Tibial nerve (tissue), 4 donors: ENCODE measurements at regions not wholly inside any gene's neighbourhood (a gene's known extent, or its start where the extent isn't known, plus 50 kb on each side); places are given as distances from the start of the nearest gene placed in this dataset.

Source experiments
- DNase-seq, 2 donors: peaks; one replicate each; pipeline ENCODE4 v3.0.0-alpha.2; 2019; ENCODE audit warnings: low spot score in 2 of 2
- H3K27ac ChIP-seq, 4 donors: fragments of 200-600 bp; sonication (generic) in 3 of 4; one replicate each; pipeline ENCODE4 v1.5.1; 2017 to 2019; ENCODE audit warnings: mild to moderate bottlenecking in 1 of 4
- H3K27me3 ChIP-seq, 2 donors: fragments of 200-600 bp; sonication (generic) in 1 of 2; one replicate each; pipeline versions ENCODE4 v1.5.1 to v1.6.0; 2017 to 2019
- H3K36me3 ChIP-seq, 3 donors: fragments of 200-600 bp; sonication (generic); one replicate each; pipeline ENCODE4 v1.5.1; 2018 to 2019
- H3K4me1 ChIP-seq, 4 donors: fragments of 200-600 bp; sonication (generic) in 3 of 4; one replicate each; pipeline ENCODE4 v1.5.1; 2017 to 2019
- H3K4me3 ChIP-seq, 4 donors: fragments of 200-600 bp; sonication (generic) in 3 of 4; one replicate each; pipeline ENCODE4 v1.5.1; 2017 to 2019; ENCODE audit warnings: mild to moderate bottlenecking in 1 of 4, moderate library complexity in 1 of 4
- H3K9me3 ChIP-seq, 4 donors: fragments of 200-600 bp; sonication (generic) in 3 of 4; one replicate each; pipeline ENCODE4 v1.5.1; 2017 to 2019
- EP300 ChIP-seq, 2 donors: sonication (generic); formaldehyde crosslinking; IDR thresholded peaks; one replicate each; pipeline ENCODE4 v1.6.1; 2017; ENCODE audit warnings: antibody characterized with exemption in 2 of 2, mild to moderate bottlenecking in 1 of 2
- POLR2A ChIP-seq, 2 donors: fragments of 450-650 bp; IDR thresholded peaks; one replicate each; pipeline ENCODE4 v1.6.1; 2017; ENCODE audit warnings: antibody characterized with exemption in 2 of 2, mild to moderate bottlenecking in 2 of 2, moderate library complexity in 2 of 2
- WGBS, 2 donors: methylation state at CpG; one replicate each; pipeline ENCODE4 v1.1.5; 2018; 5-methylcytosine and 5-hydroxymethylcytosine counted together
- TF ChIP-seq, protein P1 (sequence below), 5 experiments: fragments of 200-600 bp in 3 of 5; fragments of 450-650 bp in 2 of 5; sonication (generic) in 3 of 5; IDR thresholded peaks; one replicate each; pipeline ENCODE4 v1.5.1; 2016 to 2019; ENCODE audit warnings: antibody characterized with exemption in 5 of 5, mild to moderate bottlenecking in 3 of 5, moderate library complexity in 2 of 5

DNA sequence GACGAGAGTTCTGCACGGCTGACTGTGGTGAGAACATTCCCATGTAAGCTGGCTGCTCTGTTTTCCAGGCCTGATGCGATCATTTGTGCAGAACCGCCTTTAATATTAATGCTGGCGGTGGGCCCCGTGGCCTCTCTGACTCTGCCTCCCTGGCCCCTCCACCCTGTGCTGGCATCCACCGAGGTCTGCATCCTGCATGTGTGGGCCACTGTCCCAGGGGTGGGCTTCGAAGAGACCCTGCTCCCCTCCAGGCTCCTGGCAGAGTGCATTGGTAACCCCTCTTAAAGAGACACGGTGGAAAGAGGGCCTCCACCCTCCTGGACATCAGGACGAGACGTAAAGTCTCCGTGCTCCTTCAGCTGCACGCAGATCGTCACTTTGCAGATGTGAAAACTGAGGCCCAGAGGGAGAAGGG lies 67.3 kb upstream of the FAM20C start:
- H3K36me3 ChIP-seq: no peaks in the 10 kb centered on the region
- H3K9me3 ChIP-seq: no peaks in the 10 kb centered on the region
- TF ChIP-seq, protein P1, sequence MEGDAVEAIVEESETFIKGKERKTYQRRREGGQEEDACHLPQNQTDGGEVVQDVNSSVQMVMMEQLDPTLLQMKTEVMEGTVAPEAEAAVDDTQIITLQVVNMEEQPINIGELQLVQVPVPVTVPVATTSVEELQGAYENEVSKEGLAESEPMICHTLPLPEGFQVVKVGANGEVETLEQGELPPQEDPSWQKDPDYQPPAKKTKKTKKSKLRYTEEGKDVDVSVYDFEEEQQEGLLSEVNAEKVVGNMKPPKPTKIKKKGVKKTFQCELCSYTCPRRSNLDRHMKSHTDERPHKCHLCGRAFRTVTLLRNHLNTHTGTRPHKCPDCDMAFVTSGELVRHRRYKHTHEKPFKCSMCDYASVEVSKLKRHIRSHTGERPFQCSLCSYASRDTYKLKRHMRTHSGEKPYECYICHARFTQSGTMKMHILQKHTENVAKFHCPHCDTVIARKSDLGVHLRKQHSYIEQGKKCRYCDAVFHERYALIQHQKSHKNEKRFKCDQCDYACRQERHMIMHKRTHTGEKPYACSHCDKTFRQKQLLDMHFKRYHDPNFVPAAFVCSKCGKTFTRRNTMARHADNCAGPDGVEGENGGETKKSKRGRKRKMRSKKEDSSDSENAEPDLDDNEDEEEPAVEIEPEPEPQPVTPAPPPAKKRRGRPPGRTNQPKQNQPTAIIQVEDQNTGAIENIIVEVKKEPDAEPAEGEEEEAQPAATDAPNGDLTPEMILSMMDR (IDR thresholded peaks at IDR 0.05): no peak
- TF ChIP-seq POLR2A (IDR thresholded peaks at IDR 0.05) (no peak), EP300 (IDR thresholded peaks at IDR 0.05) (no peak)
- WGBS, 2 donors: 59 to 63% methylated on average over 14 of the region's 14 CpGs
- H3K4me1 ChIP-seq: peaks cover 0 to 49% (median 2%) of the 10 kb centered on the region in 4 donors
- no peak overlapping the region for H3K27ac ChIP-seq
- no peak for DNase-seq
- H3K27me3 ChIP-seq: no peaks in the 10 kb centered on the region
- H3K4me3 ChIP-seq: no peak overlapping the region

DNA sequence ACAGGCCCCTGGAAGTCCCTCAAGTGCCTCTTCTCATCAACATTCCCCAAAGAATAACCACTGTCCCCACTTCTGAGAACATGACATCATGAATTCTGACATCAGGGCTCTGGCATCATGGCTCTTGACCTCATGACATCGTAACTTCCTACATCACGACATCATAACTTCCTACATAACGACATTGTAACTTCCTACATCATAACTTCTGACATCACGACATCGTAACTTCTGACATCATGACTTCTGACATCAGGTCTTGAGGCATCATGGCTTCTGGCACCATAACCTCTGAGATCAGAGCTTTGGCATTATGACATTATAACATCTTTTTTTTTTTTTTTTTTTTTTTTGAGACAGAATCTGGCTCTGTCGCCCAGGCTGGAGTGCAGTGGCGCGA lies 66.7 kb upstream of the FAM20C start:
- Histone ChIP-seq H3K4me3 (no peak overlapping the region), H3K27ac (no peak overlapping the region), H3K36me3 (no peaks in the 10 kb centered on the region), H3K27me3 (no peaks in the 10 kb centered on the region), H3K9me3 (no peaks in the 10 kb centered on the region), H3K4me1 (peaks cover 0 to 49% (median 5%) of the 10 kb centered on the region in 4 donors)
- 92 to 97% methylated on average over 8 of the region's 8 CpGs for WGBS, 2 donors
- no peak for TF ChIP-seq EP300 (IDR thresholded peaks at IDR 0.05)
- no peak for DNase-seq

DNA sequence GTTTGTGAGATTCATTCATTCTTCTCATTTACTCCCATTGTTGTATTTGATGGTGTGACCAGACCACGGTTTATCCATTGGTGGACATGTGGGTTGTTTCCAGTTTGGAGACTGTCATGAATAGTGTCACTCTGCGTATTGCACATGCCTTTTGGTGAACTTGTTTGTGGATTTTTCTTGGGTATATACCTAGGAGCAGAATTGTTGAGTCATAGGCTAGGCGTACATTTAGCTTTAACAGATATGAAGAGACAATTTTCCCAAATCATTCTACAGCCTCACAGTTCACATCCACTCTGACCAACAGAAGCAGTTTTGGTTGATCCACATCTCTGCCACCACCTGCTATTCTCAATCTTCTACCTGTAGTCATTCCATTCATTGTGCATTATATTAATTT lies 66.0 kb upstream of the FAM20C start:
- DNase-seq: no peak
- Histone ChIP-seq H3K27ac (no peak overlapping the region), H3K9me3 (no peaks in the 10 kb centered on the region), H3K4me3 (no peak overlapping the region), H3K36me3 (no peaks in the 10 kb centered on the region), H3K27me3 (no peaks in the 10 kb centered on the region), H3K4me1 (peaks cover 0 to 49% (median 12%) of the 10 kb centered on the region in 4 donors)
- 94 to 97% methylated on average over 3 of the region's 3 CpGs for WGBS, 2 donors
- no peak for TF ChIP-seq POLR2A (IDR thresholded peaks at IDR 0.05)
- TF ChIP-seq, protein P1 (IDR thresholded peaks at IDR 0.05): no peak
- no peak for TF ChIP-seq EP300 (IDR thresholded peaks at IDR 0.05)

DNA sequence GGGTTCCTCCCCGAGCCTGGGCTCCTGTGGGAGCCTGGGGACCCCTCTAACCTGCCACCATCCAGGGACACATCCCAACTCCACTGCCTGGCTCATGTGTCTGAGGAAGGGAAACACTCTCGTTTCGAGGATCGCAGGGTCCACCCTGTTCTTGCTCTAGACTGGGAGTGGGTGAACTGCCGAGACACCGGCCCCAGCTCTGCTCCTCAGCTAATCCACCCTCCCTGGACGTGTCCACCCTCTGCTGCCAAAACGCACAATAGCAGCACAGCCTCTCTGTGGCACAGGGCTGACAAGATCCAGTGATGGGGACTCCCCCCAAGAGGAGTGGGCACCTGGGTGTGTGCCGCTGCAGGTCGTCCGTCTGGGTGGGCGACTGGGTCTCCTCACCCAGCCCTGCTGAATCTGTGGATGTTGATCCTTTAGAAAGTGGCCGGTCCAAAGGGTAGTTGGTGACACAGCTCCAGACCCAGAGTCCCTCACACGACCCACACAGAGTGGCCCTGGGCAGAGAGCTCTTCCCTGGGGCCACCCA lies 65.2 kb upstream of the FAM20C start:
- H3K4me3 ChIP-seq: no peak overlapping the region
- H3K27ac ChIP-seq: no peak overlapping the region
- peaks cover 0 to 49% (median 19%) of the 10 kb centered on the region in 4 donors for H3K4me1 ChIP-seq
- no peaks in the 10 kb centered on the region for H3K9me3 ChIP-seq
- H3K36me3 ChIP-seq: no peaks in the 10 kb centered on the region
- H3K27me3 ChIP-seq: no peaks in the 10 kb centered on the region
- TF ChIP-seq POLR2A (IDR thresholded peaks at IDR 0.05) (no peak), EP300 (IDR thresholded peaks at IDR 0.05) (no peak)
- TF ChIP-seq, protein P1 (IDR thresholded peaks at IDR 0.05): no peak
- no peak for DNase-seq
- 86 to 88% methylated on average over 12 to 14 of the region's 14 CpGs for WGBS, 2 donors

DNA sequence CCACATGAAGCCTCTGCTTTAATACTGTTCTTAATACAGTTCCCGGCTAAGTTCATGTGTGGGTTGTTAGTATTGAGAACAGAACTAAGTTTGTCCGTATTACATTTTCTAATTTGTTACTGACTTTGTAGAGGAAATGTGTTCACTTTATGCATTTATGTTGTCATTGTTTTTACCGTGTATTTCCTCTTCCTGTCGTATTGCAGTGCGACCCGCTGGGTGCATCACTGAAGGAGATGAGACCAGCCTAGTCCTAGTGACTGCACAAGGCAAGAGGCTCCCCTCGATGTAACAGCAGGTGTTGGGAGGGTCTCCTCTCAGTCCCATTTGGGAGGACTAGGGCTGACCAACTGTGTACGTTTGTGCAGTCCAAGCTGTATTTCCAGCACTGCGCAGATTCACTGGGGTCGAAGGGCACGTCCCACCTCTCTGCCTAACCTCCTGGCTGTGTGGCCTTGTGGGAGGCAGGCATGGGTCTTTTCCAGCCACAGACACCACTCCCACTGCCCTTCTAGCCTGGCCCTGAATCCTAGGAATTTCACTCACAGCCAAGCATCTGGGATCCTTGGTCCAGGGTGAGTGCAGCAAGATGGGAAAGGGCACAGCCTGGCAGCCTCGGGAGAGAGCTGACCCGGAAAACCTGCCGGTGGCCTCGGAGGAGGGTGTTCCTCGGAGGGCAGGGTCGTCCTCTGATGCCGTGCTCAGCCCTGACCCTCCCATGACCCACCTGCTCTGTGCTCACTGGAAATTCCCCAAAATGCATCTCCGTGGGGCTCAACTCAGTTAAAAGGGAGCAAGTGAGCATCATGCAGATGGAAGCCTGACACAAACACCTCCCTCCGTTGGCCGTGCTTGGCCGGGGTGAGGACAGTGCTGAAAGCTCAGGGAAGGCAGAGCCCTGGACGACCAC lies 63.9 kb upstream of the FAM20C start:
- H3K27me3 ChIP-seq: no peaks in the 10 kb centered on the region
- H3K9me3 ChIP-seq: no peaks in the 10 kb centered on the region
- H3K27ac ChIP-seq: no peak overlapping the region
- H3K4me3 ChIP-seq: no peak overlapping the region
- H3K4me1 ChIP-seq: peaks cover 0 to 55% (median 21%) of the 10 kb centered on the region in 4 donors
- TF ChIP-seq EP300 (IDR thresholded peaks at IDR 0.05) (no peak), POLR2A (IDR thresholded peaks at IDR 0.05) (no peak)
- TF ChIP-seq, protein P1 (IDR thresholded peaks at IDR 0.05): no peak
- no peaks in the 10 kb centered on the region for H3K36me3 ChIP-seq
- 69 to 81% methylated on average over 19 to 23 of the region's 23 CpGs for WGBS, 2 donors
- DNase-seq: no peak
